ENCODE measurements at regions not wholly inside any gene's neighbourhood (a gene's known extent, or its start where the extent isn't known, plus 50 kb on each side); places are given as distances from the start of the nearest gene placed in this dataset.
"Not testable (repeated sequence)": the region's sequence is repeated elsewhere in the genome, so short reads cannot be mapped to it uniquely, and the experiment has no call there.

DNA sequence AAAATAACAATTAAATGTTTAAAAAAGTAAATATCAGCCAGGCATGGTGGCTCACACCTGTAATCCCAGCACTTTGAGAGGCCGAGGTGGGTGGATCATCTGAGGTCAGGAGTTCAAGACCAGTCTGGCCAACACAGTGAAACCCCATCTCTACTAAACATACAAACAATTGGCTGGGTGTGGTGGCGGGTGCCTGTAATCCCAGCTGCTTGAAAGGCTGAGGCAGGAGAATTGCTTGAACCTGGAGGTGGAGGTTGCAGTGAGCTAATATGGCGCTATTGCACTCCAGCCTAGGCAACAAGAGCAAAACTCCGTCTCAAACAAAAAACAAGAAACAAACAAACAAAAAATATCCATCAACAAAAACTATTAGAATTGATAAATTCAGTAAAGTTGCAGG is 77.5 kb downstream of the SNX5 start:
- DNase-seq, result not testable (repeated sequence)

DNA sequence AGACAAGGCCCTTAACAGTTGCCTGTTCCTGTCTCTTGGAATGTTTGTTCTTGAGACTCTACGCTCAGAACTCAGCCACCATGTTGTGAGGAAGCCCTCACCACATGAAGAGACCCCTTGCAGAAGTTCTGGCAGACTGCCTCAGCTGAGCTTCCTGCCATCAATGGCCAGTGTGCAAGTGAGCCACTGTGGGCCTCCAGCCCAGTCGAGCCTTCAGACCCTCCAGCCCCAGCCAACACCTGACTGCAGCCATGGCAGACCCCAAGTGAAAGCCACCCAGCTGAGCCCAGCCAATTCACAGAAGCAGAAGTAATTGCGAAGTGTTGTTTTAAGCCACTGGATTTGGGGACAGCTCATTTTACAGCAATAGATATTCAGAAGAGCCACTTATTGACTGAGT is 78.3 kb downstream of the SNX5 start:
- DNase-seq, result no peak

DNA sequence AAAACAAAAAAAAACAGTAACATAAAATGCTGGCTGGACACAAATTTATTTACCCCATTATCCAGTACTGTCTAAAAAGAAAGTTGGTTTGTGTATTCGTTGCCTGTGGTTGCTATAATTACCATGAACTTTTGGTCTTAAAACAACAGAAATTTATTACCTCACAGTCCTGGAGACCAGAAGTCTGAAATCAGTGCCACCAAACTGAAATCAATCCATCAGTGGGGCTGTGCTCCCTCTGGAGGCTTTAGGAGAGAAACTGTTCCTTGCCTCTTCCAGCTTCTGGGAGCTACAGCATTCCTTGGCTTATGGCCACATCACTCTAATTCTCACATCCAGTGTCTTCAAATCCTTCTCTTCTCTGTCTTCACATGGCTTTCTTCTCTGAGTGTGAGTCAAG is 79.4 kb downstream of the SNX5 start:
- no peak for DNase-seq

DNA sequence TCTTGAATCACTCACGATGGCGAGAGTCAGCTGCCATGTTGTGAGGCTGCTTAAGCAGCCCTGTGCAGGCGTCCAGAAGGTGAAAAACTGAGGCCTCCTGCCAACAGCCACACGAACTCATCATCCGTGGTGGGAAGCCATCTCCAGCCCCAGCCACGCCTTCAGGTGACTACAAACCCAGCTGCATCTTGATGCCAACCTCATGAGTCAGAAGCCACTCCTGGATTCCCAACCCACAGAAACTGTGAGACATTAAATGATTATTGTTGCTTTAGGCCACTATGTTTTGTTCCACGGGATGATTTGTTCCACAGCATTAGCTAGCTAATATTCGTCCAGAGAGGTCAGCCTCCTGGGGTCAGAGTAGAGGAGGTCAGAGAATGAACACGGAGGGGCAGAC is 80.5 kb downstream of the SNX5 start:
- DNase-seq, result no peak

DNA sequence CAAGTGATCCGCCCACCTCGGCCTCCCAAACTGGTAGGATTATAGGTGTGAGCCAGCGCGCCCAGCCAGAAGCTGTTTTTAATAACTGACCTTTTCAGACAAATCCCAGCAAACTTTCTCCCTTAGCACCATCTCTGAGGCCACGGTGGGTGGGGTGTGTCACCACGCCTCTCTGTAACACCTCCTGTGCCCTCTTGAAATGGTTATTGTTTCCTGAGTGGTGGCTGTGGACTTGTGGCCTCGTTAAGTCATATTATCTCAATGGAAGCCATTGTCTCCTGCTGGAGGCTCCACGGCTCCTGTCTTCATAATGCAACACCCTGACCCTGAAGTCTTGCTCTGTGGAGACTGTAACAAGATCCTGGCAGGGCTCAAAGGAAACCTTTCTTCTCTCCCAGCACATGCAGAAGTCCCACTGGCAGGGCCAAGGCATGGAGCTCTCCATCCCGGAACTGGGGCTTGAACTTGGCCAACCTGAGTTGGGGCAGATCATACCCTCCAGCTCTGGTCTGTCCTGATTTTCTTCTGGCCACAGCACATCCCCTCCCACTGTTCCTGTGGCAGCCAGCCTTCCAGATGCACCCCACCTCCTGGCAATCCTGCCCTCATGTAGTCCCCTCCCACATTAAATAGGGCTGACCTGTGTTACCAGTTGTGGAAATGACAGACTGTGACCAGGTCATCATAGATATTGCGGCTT is 81.1 kb downstream of the SNX5 start:
- DNase-seq, result no peak

DNA sequence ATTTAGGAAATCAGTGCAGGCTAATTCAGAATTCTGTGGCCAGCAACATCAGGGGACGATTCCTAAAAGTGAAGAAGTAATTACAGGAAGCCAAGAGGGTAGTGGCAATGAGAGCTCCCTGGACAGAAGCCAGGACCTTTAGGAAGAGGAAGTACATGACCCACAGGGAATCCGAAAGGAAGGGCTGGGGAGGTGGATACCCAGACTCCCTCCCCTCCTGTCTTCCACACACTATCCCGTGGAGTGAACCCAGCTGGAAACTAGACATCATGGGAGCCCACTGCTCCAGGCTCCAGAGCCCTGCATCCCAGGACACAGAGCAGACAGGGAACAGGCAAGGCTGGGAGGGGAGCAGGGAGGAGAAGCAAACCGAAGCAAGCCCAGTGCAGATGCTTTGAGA is 83.0 kb downstream of the SNX5 start:
- no peak for DNase-seq

DNA sequence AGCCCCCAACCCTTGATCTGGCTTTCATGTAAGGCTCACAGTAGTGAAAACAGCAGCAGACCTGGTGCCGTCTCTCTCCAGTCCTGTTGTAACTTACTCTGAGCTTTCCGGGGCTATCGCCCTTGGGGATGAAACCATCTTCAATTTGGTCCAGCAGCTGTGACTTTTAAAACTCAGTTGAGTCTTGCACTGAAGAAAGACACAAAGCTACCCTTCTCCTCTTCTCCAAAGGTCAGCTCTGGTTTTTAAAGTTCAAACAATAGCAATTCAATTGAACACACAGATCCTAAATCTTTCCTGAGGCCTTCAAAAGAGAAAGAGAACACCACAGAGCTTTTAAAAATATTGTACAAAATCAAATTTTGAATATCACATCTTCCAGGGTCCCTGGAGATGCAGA is 83.5 kb downstream of the SNX5 start:
- DNase-seq, result no peak

DNA sequence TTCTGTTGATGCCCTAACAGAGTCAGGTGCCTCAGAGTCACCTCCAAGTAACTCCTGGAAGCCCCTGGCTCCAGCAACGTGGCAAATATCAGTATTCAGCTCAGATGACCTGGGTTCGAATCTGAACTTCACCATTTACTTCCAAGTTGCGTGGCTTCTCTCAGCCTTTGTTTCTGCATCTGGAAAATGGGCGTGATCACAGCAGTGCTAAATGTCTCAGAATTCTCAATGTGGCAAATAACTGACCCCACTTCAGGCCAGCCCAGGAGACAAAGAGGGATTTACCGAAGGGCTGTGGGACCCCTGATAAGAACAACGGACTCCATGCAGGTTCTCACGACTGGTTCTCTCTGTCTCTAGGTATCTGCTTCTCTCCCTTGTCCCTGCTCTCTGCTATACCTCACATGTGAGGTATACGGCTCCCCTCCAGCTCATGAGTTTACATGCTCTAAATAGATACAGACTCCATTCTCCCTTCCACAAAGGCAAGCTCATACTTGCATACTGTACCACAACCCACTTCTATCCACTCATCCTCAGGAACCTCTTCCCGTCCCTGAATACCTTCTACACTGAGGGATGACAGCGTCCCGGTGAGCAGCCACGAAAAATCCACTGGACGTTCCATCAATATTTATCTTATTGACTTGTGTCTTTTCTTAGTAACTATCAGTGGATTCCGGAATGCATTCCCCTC is 84.1 kb downstream of the SNX5 start:
- DNase-seq, result no peak

DNA sequence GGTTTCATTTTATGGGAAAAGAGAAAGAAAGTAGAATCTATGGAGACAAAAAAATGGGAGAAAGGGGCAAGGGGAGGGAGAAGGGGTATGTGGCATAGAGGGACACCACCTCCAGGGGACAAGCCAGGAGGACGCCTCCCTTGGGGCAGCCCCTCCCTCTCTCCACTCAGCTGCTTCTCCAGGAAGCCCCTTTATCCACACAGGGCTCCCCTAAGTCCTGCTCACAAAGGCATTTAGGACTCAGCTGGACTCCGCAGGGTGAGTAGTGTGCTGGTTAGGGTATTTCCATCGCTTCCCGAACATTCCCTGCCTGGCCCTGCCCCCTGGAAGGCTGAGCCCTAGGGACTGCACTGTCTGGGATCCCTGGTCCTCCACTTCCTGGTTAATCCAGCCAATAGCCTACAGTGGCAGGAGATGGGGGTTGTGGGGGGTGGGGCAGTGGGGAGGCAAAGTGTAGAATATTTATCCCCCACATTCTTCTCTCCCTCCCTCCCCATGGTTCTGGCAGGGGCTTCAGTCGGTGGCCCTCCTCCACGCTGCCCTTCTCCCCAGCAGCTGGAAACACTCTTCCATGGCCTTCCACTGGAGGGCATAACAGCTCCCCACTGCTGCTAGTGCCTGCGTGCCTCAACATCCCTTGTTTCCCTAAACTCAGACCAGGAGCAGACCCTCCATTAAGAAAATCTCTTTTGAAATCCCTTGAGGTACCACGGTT is 84.8 kb downstream of the SNX5 start:
- no peak for DNase-seq

DNA sequence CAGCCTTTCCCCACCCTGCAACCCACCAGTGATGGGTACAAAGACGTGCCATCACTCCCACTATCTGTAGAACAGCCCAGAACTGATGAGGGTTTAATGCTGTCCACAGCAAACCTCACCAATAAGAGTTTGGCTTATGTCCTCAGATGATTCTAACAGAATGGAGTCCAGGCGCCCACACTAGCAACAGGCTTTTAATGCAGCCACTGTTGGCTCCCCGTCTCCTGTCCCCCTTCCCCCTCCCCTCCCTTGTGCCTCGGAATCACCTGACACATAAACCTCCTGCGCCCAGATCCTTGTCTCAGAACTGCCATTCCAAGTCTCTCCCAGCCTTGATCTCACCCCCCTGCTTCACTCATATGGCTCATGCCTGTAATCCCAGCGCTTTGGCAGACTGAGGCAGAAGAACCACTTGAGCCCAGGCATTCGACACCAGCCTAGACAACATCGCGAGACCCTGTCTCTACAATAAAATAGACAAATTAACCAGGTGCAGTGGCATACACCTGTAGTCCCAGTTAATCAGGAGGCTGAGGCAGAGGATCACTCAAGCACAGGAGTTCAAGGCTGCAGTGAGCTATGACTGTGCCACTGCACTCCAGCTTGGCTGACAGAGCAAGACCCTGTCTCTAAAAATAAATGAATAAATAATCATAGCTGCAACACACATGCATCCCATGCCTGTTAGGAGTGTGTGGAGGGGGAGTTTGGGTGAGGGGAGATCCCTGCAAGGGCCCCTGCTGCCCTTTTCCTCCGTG is 85.6 kb downstream of the SNX5 start:
- DNase-seq, result no peak

DNA sequence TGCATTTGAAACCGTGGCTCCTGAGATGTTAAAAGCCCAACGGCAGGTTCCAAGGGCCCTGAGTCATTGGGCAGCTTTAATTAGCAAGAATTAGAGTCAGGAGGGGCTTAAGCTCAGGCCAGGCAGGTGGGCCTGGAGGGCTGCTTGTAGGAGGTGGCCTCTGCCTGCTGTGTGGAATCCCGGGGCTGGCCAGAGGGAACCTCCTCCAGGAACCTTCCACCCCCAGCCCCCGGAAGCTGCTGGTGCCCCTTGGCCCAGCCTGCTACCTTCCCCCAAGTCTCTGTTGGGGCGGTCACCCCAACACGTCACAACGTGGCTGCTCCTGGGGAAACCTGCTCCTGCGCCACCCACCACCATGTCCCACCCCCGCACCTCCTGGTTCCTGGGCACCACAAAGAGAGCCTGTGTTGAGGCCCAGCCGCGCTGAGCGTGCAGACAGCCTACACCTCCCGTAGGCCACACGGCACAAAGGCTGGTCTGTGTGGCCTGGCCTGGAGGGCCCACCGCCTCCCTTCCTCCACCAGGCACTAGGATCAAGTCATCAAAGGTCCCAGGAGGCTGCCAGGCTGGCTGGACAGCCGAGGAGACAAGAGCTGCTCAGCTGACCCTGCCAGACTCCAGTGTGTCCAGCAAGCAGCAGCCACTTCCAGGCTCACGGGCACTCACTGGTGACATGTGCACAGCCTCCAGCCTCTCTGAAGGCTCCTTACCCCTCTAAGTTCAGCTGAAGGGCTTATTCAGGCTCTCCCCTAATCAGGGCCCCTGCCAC is 86.3 kb downstream of the SNX5 start:
- DNase-seq, result no peak

DNA sequence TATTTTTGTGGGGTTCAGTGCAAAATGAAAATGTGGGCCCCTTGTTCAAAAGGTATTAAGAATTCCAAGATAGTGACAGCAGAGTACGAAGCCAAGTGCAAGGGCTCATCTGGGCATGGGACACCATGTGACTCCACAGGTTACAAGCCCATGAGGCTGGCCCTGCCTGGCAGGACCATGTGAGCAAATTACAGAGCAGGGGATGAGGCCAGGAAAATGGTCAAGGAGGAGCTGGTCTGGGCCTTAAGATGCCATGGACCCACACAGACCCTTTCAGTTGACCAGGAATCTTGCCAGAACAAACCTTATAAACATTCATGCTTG is 86.9 kb downstream of the SNX5 start:
- no peak for DNase-seq

DNA sequence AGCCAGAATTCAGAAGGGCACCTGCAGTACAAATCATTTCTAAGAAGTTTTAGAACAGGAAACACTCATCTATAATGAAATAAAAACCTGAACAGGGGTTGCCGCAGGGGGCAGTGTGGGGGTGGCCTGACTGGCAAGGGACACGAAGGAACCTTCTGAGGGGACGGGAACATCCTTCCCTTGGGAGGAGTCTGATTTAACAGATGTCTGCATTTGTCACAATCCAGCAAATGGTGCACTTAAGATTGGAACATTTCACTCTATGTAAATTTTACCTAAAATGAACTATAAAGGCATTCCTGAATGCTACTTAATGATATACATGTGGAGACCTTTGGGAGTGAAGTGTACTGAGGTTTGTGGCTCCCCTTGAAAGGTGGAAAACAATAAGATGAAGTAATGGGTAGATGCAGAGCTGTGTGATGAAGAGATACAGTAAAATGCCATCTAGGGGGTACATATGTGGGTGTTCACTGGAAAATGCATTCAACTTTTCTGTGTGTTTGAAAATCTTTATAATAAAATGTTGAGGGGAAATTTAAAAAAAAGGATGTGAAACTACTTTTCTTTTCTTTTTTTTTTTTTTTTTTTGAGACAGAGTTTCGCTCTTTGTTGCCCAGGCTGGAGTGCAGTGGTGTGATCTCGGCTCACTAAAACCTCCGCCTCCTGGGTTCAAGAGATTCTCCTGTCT is 89.5 kb downstream of the SNX5 start:
- DNase-seq, result no peak

DNA sequence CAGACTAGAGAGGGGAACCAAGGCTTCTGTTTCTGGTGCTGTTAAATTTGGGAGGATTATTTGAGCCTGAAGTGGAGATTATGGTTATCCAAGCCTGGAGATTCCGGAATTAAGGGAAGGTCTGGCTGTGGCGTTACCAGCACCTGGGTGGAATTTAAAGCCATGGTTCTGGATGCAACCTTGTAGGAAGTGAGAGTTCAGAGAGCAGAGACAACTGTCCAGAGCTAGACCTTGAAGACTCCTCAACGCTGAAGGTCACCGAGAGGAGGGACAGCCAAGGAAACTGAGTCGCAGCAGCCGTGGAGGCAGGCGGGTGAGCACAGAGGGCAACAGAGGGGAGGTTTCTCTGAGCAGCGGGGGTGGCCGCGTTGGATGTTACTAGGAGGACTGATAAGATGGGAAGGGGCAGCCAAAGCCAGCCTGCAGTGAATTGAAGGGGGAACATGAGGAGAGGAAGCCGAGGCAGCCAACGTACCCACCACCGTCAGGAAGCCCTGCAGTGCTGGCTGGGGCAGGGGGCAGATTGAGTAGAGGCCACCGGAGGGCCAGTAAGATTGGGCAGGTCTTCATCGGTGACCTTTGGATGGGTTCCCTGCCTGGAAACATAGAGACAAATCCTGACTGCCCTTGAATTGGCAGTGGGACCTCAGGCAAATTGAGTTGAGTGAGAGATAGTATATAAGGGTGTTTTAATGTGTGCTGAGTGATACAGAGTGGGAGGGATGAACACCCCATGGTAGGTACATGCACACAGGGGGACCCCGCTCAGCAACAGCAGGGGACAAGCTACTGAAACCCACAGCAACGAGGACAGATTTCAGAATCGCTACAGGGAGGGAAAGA is 90.3 kb downstream of the SNX5 start:
- DNase-seq, result no peak

DNA sequence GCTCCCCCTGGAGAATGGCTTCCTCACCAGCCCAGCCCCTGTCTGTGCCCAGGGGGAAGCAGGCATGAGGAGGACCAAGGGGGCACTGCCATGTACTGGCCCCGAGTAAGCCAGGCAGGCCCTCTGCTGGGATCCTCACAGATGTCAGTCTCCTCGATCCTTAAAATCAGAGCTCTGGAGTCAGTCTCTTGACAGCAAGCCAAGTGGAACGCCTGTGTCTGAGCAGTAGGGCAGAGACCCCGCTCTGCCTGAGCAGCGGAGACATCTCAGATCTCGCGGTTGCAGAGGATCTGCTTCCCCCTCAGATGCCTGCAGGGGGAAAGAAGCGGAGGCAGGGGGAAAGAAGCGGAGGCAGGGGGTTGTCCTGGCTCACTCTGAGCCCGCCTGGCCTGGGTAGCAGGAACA is 92.6 kb downstream of the SNX5 start:
- peak; percentile 61 for DNase-seq

DNA sequence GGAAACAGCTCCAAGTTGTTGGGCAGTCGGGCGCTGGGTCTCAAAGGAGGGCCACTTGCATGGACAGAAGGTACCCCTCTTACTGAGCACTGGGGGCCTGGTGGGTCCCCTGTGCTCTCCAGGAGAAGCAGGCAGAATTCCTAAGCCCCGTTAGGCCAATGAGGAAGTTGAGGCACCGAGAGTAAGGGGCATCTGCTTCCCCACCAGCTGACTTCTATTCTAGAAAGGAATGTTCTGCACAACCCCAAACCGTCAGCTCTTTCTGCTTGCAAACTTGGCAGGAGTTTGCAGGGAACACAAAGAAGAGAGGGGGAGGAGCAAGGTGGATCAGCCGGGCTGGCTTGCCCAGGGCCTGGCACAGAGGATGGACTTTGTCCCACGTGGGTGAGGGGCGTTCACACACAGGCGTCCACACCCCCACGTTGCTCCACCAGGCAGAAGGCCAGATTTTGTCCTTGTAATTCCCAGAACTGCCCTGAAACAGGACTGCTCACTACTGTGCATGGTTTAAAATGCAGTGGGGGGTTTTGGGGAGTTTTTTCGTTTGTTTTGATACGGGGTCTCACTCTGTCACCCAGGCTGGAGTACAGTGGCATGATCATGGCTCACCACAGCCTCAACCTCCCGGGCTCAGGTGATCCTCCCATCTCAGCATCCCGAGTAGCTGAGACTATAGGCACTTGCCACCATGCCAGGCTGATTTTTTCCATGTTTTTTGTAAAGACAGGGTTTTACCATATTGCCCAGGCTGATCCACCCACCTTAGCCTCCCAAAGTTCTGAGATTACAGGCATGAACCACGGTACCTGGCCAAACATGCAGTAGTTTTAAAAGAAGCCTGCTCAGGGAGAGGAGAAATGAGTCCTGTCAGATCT is 93.3 kb downstream of the SNX5 start:
- peak; percentile 80 for DNase-seq

DNA sequence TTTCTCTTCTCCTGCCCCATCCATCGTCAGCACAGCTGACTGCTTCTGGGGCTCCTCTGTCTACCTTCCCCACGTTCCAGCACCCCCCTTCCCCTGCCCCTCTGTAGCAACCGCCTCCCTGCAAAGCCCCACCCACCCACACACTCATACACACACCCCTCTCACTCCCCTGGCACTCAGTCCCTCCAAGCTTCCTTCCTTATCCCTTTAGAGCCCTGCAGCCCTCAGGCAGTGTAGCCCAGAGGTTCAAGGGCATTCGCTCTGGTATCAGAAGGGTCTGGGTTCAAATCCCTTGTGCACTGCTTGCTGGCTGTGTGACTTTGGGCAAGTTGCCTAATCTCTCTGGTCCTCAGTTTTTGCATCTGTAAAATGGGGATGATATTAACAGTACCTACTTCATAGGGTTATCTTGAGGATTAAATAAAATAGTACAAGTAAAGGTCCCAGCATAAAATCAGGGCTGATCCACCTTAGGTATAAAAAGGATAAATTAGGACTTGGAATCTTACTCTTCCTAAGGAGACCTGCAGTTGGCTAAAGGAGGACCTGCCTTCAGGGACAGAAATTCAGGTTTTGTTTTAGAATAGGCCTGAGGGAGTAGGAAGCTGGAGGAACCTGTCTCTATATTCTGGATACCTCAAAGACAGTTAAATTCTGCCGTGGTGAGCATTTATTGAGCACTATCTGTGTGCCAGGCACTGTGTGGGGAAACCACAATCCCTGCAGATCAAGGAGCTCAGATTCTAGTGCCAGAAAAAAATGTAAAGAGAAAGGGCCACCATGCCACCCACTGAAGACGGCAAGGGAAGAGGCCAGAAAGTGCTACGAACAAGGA is 94.1 kb downstream of the SNX5 start:
- no peak for DNase-seq
